B cell (primary cell): ENCODE measurements at regions not wholly inside any gene's neighbourhood (a gene's known extent, or its start where the extent isn't known, plus 50 kb on each side); places are given as distances from the start of the nearest gene placed in this dataset.

Experiments used
- EZH2 ChIP-seq: IDR thresholded peaks from 2 replicates; pipeline ENCODE4 v1.6.1; 2012; ENCODE audit warnings: borderline replicate concordance, low read depth, mild to moderate bottlenecking, moderate library complexity, low read length; ENCODE audit not compliant: insufficient read depth, poor library complexity, severe bottlenecking
- TF ChIP-seq, protein P1 (sequence below): fragments of 200-600 bp; IDR thresholded peaks from one replicate; pipeline ENCODE4 v1.8.0; 2022; ENCODE audit warnings: antibody characterized with exemption, mild to moderate bottlenecking

- TF ChIP-seq, protein P1, sequence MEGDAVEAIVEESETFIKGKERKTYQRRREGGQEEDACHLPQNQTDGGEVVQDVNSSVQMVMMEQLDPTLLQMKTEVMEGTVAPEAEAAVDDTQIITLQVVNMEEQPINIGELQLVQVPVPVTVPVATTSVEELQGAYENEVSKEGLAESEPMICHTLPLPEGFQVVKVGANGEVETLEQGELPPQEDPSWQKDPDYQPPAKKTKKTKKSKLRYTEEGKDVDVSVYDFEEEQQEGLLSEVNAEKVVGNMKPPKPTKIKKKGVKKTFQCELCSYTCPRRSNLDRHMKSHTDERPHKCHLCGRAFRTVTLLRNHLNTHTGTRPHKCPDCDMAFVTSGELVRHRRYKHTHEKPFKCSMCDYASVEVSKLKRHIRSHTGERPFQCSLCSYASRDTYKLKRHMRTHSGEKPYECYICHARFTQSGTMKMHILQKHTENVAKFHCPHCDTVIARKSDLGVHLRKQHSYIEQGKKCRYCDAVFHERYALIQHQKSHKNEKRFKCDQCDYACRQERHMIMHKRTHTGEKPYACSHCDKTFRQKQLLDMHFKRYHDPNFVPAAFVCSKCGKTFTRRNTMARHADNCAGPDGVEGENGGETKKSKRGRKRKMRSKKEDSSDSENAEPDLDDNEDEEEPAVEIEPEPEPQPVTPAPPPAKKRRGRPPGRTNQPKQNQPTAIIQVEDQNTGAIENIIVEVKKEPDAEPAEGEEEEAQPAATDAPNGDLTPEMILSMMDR: no peak
- no peak for TF ChIP-seq EZH2
Measured at GRCh38 chr10:117894339-117894738, 152.4 kb downstream of the RAB11FIP2 start.
